NCI-H187 treated with DMSO at 0.1 percent for 48 hours (cell line): ENCODE measurements at regions not wholly inside any gene's neighbourhood (a gene's known extent, or its start where the extent isn't known, plus 50 kb on each side); places are given as distances from the start of the nearest gene placed in this dataset.
"Not testable (repeated sequence)": the region's sequence is repeated elsewhere in the genome, so short reads cannot be mapped to it uniquely, and the experiment has no call there.

Experiments
- DNase-seq: peaks from one replicate; lab custom pipeline; 2025; lab: John Stamatoyannopoulos, UW

DNA sequence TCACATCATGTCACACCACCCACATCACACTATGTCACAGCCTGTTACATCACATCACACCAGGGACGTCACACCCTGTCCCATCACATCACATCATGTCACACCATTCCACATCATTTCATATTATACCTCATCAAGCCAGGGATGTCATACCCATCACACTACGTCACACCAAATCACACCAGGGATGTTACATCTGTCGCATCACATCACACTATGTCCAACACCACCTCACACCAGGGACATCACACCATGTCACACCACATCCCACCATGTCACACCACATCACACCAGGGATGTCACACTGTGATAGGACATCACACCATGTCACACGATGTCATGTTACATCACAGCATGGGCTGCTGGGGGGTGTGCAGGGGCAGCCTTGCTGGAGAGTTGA, 110.6 kb downstream of the TMEM121 start:
- DNase-seq: no peak

DNA sequence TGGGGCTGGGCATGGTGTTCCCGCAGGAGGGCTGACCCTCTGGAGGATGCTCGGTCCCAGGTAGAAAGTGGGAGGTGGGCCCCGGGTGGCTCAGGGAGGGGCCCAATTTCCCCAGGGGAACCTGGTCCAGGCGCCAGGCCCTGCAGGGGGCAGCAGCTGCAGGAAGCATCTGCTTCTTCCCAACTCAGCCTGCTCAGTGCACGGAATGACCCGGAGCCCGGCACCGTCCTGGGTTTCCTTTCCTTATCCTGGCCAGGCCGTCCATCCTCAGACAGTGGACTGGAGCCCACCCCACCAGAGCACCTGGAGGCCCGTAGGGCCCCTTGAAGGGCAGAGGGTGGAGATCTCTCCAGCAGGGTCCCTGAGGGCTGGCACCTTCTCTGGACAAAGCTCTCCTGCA, 111.0 kb downstream of the TMEM121 start:
- DNase-seq: not testable (repeated sequence)

DNA sequence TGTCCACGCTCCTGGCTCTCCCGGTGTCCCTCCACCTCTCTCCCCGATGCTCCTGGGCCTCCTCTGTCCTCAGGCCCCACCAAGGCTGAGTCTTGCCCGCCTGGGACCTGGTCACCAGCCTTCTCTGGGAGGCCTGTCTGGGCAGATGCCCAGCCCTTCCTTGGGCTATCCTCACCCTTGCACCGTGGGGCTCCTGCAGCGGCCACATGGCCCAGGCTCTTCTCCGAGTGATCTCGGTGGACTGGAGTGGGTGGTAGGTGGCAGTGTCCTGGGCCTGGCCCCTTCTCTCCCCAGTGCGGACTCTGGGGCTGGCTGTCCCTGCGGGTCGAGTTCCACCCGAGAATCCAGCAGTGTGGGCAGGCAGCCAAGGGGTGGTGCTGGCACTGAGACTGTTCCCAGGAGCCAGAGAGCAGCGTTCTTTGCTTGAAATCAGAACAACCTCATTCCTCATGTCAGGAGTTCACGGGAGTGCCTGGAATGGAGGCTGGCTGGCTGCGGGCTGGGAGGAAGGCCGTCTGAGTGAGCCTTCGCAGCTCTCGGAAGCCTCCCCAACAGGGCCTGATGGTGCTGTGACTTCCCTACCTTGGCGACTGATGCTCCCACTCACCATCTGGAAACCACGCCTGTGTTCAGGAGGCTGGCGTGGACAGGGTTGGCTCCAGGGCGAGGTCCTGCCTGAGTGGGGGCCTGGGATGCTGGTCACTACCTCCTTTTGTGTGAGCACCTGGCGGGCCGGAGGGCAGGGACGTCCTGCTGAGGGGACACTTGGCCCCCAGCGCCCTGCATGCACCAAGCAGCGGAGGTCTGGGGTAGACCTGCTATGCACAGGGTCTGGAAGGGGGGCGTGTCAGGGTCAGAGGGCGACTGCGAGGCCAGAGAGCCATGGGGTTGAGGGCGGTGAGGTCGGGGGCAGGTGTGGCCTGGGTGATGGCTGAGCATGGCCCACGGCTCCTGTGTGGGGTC, 113.9 kb downstream of the TMEM121 start:
- not testable (repeated sequence) for DNase-seq

DNA sequence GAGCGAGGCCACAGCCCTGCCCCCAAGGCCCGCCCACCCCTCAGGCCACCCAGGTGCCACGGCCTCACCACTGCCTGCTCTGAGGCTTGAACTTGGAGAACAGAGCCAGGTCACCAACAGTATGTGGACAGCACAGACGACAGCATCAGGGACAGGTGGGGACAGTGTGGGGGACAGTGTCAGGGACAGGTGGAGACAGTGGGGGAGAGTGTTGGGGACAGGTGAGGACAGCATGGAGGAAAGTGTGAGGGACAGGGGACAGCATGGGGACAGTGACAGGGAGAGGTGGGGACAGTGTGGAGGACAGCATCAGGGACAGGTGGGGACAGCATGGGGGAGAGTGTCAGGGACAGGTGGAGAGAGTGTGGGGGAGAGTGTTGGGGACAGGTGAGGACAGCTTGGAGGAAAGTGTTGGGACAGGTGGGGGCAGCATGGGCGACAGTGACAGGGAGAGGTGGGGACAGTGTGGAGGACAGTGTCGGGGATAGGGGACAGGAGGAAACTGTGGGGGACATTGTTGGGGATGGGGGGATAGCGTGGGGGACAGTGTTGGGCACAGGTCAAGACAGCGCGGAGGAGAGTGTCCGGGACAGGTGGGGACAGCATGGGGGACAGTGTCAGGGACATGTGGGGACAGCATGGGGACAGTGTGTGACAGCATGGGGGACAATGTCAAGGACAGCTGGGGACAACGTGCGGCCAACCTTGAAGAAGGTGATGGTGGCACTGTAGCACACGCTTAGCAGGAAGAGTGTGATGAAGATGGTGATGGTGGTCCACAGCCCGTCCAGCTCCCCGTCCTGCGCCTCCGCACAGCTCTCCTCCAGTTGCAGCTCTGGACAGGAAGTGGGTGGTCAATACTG, 114.9 kb downstream of the TMEM121 start:
- DNase-seq: no peak

DNA sequence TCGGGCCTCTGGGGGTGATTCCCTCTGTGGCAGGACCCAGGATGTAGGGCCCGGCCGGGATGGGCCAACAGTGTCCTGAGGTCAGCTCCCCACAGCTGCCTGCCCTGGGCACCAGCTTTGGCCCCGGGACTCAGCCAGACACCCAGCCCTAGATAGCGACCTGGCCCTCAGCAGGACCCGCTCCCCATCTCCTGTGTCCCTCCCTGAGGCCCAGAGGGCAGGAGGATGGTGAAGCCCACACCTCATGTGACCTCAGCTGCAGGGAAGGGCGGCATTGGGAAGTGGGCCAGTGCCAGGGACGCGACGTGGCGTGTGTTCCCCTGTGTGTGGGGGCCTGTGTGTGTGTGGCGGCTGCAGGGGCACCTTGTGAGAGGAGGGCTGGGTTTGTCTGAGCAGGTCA, 115.6 kb downstream of the TMEM121 start:
- not testable (repeated sequence) for DNase-seq

DNA sequence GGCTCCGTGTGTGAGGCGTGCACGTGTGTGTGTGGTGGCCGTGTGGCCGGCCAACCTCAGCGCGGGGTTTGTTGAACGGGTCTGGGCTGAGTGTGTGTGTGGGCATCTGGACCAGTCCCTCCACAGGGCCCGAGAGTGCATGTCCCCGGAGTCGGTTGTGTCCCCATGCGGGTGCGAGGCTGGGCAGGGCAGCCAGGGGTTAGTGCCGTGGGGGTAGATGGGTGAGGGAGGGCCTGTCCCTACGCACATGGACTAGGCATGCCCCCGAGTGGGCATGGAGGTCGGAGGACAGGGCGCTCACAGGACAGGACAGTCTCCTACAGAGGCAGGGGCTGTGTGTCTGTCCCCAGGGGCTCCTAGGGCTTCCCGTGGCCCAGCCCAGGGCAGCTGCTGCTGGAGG, 116.1 kb downstream of the TMEM121 start:
- not testable (repeated sequence) for DNase-seq

DNA sequence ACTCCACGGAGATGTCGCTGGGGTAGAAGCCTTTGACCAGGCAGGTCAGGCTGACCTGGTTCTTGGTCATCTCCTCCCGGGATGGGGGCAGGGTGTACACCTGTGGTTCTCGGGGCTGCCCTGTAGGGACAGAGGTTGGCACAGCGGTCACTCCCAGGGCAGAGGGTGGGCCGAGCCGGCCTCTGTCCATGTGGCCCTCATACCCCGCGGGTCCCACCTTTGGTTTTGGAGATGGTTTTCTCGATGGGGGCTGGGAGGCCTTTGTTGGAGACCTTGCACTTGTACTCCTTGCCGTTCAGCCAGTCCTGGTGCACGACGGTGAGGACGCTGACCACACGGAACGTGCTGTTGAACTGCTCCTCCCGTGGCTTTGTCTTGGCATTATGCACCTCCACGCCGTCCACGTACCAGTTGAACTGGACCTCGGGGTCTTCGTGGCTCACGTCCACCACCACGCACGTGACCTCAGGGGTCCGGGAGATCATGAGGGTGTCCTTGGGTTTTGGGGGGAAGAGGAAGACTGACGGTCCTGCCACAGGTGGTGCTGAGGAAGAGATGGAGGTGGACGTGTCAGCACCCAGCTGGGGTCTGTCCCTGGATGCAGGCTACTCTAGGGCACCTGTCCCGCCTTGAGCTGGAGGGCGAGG, 117.1 kb downstream of the TMEM121 start:
- not testable (repeated sequence) for DNase-seq

DNA sequence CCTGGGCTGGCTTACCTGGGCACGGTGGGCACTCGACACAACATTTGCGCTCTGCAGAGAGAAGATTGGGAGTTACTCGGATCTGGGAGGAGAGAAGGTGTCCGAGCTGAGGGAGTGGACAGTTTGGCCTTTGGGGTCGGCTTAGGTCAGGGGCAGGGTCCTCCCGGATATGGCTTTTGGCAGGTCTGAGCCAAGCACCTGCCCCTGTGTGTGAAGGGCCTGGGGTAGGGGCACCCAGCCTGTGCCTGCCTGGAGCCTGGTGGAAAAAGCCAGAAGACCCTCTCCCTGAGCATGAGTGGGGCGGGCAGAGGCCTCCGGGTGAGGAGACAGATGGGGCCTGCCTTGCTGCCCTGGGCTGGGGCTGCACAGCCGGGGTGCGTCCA, 117.7 kb downstream of the TMEM121 start:
- DNase-seq: not testable (repeated sequence)

DNA sequence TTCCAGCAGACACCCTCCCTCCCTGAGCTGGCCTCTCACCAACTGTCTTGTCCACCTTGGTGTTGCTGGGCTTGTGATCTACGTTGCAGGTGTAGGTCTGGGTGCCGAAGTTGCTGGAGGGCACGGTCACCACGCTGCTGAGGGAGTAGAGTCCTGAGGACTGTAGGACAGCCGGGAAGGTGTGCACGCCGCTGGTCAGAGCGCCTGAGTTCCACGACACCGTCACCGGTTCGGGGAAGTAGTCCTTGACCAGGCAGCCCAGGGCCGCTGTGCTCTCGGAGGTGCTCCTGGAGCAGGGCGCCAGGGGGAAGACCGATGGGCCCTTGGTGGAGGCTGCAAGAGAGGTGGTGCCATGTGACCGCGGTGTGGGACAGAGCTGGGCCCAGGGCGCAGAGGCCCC, 118.1 kb downstream of the TMEM121 start:
- DNase-seq: not testable (repeated sequence)

DNA sequence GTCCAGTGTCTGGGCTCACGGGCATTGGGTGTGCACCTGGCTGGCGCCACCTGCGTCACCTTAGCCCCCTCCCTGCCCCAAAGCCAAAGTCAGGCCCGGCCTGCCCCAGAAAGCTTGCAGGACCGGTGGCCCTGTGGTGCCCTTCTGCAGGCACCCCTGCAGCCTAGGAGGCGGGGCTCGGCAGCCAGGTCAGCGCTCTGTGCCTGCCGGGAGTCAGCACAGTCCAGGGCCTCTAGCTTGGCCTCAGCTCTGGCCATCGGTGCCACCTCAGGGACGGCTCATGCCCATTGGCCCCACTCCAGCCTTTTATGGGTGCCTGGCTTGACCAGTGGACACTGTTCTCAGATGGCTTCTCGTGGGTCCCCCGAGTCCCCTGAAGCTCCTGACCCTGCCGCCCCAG, 118.5 kb downstream of the TMEM121 start:
- not testable (repeated sequence) for DNase-seq

DNA sequence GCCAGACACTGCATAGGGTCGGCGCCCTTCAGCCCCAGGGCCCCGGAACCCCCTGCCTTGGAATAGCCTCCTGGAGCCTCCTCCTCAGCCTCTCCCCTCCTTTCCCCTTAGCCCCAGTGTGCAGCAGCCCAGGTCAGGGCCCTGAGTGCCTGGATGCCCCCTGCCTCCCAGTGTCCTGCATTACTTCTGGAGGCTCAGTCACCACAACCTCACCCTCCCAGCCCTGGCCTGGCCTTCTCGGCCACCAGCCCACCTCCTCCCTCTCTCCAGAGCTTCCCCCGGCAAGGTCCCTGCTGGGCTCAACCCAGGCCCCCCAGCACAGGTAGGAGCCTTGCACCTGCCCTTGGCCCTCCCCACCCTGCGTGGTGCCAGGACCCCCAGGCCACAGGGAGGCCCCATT, 119.0 kb downstream of the TMEM121 start:
- DNase-seq: not testable (repeated sequence)

DNA sequence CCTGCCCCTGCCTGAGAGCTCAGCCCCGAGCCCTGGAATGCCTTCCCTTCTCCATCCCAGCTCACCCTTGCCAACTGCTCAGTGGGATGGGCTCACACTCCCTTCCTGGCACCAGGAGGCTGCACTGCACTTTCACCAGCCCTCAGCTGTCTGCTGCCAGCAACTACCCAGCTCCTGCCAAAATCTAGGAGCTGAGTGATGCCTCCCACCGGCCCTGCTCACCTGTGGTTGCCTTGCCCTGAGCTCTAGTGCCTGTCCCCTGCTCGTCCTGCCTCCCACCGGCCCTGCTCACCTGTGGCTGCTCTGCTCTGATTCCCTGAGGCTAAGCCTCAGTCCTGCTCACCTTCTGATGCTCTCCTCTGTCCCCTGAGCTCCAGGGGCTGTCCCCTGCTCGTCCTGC, 119.8 kb downstream of the TMEM121 start:
- DNase-seq: no peak

DNA sequence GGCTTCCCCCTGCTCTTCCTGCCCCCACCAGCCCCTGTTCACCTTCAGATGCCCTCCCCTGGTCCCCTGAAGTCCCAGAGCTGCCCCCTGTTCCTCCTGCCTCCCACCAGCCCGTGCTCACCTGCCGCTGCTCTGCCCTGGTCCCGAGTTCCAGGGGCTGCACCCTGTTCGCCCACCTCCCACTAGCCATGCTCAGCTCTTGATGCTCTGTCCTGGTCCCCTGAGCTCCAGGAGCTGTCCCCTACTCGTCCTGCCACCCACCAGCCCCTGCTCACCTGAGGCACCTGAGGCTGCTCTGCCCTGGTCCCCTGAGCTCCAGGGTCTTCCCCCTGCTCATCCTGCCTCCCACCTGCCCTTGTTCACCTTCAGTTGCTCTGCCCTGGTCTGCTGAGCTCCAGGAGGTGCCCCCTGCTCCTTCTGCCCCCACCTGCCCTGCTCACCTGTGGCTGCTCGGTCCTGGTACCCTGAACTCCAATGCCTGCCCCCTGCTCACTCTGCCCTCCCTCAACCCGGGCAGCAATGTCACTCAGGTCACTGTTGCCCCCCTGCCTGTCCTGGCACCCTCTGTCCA, 120.4 kb downstream of the TMEM121 start:
- DNase-seq: not testable (repeated sequence)

DNA sequence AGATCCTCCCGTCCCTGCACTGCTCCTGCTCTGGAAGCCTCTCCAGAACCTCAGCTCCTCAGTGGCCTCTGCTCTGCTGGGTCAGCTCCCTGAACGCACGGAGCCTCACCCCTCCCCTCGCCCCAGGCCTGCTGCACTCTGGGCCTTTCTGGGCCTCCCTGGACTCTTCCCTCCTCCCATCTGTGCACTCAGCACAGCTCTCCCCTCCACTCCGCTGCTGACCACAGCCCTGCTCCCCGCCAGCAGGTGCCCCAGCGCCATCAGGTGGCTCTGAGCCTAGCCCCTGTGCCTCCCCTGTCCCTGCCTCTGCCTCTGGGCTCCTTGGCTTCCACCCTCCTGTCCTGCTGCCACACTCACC, 121.0 kb downstream of the TMEM121 start:
- DNase-seq: not testable (repeated sequence)

DNA sequence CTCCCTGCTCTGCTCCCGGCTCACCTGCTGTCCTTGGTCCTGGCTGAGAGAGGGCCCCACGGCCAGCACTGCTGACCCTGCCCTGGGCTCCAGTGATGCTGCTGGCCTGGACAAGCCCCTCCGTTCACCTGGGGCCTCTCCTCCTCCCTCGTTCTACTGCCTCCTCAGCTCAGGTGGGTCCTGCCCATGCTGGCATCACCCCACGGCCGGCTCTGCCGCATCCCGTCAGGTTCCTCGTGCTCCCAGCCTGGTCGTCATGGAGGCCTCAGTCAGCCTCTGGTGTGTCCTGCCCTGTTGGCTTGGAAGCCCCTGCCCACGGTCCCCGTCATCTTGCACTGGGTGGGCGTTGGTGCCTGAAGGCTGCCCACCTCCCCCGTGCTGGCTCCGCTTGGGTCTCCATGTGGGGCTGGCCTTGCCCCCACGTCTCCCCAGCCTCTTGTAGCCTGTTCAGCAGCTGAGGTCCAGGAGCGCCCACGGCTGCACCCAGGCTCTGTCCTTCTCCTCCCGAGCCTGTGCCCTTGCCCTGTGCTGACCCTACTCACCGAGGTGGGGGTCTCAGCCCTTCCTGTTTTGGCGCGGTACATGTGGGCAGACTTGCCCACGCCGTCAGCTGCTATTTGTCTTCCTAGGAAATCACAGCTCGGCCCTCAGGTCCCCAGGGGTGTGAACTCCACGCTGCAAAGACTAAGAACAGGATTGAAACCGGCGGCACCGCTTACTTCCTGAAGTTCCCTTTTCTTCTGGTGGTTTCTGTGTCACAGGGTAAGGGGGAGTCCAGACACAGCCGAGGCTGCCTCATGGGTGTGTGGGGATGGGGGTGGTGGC, 121.6 kb downstream of the TMEM121 start:
- DNase-seq: no peak

DNA sequence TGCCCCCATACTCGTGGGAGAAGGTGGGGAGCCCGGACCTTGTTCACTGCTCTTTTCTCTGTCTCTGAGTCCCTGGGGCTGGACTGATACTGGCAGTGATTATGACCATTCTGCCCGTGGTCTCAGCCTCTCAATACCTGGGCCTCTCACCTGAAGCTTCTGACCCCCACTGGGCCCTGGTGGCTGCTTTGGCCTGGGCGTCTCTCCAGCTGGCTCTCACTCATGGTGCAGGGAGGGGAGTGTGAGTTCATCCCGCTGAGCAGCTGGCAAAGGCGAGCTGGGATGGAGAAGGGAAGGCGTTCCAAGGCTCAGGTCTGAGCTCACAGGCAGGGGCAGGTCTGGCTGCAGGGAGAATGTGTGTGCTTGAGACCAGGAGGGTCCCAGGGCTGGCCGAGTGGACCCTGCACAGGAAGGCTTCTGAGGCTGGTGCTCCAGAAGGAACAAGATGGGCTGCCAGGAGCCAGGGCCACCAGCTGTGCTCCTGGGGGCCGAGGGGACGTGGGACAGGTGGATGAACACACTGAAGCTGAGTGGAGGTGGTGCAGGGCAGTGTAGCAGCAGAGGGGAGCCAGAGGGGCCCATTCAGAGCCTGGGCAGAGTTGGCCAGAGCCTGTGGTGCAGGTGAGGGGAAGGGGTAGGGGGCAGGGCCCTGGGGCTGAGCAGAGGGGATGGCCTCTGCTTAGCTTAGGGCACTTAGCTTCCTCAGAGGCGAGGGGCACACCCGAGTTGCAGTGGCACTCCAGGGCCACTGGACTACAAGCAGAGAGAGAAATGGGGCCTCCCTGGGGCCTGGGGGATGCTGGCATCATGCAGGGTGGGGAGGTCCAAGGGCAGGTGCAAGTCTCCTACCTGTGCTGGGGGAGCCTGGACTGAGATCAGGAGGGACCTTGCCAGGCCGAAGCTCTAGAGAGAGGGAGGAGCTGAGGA, 122.5 kb downstream of the TMEM121 start:
- not testable (repeated sequence) for DNase-seq

DNA sequence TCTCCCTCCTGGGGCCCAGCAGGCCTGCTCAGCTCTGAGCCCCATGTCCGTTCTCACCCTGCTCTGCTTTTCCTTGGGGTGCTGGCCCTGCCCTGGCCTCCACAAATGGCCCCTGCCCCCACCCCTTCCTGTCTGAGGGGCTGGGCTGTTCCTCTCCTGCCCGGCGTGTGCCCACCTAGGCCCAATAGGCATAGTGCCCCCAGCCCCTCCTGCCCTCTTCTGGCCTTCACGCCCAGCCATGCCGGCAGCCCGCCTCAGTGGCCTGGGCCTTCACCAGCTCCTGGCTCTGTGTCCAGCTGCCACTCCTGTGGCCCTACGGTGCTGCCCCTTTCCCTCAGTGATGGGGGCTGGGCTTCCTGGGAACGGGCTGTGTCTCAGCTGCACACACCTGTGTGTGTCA, 125.9 kb downstream of the TMEM121 start:
- DNase-seq: not testable (repeated sequence)

DNA sequence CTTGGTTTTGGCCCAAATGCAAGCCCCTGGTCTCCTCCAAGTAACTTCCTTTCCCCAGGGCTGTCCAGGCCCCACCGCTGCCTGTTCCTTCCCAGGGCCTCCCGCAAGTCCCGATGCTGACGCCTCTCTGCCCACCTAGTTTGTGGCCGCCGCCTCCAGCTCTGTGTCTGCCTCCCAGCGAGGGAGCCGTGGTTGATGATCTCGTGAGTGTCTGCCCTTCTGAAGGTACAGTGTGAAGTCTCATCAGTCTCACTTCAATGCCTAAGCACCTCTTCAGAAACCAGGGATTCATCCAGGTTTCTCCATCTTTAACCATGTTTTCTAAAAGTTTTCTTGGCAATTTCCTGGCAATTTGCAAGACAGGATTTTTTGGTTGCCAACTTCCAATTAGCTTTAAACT, 127.5 kb downstream of the TMEM121 start:
- not testable (repeated sequence) for DNase-seq

DNA sequence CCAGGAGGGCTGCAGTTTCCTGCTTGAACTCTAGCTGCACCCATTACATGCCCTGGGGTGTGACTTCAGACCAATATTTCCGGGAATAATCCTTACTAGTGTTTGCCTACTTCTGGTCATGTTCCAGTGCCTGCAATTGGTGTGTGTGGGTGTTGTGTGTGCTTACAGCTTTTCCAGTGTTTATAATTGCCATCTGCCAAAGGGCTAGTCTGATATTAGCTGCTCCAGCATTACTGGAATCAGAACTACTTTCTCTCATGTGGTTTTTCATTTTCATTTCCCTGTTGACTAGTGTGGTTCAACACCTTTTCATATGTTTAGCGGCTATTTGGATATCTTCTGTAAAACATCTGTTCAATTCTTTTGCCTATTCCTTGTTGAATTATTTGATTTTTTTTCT, 132.9 kb downstream of the TMEM121 start:
- not testable (repeated sequence) for DNase-seq

DNA sequence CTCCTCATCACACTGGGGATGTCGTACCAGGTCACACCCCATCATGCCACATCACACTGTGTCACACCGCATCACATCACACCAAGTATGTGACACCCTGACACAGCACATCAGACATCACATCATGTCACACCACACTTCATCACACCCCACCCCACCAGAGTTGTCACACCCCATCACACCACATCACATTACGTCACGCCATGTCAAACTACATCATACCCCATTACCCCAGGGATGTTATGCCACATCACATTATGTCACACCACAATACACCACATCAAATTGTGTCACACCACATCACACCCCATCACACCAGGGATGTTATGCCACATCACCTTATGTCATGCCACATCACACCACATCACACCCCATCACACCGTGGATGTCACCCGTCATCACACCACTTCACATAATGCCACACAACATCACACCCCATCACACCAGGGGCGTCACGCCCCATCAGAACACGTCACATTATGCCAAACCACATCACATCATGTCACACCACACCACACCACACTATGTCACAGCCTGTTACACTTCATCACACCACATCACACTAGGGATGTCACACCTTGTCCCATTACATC, 133.6 kb downstream of the TMEM121 start:
- DNase-seq: no peak
